ENCODE measurements at regions not wholly inside any gene's neighbourhood (a gene's known extent, or its start where the extent isn't known, plus 50 kb on each side); places are given as distances from the start of the nearest gene placed in this dataset.
"Not testable (repeated sequence)": the region's sequence is repeated elsewhere in the genome, so short reads cannot be mapped to it uniquely, and the experiment has no call there.

DNA sequence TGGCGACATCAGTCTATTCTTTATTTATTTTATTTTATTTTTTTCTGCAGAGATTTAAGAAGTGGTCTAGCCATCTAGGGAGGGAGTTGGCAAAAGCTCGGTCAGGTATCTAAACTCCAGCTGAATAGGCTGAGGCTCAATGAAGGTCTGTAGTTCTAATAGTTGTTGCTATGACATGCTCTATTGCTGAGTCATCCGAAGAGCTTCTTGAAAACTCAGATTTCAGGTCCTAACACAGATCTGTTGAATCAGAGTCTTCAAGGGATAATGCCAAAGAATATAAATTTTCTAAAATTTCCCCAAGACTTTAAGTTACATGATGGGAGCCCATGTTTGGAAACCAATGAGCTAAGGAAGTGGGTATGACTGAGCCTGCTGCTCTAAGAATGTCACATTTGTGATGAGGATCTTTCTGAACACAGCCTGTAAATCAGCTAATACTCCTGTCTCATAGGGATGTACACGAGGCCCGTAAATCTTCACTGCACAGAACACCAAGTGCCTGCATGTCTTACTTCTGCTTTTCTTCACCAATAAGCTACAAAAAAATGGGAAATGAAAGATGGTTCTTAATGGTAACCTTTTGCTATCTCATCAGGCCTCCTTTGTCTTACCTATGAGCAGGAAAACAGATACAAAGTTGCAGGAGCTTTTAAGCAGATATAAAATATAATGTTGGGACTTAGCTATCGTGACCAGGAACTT is 901.4 kb upstream of the API5 start:
- no peak overlapping the region for H3K27ac ChIP-seq
- H3K9me3 ChIP-seq = no peaks in the 10 kb centered on the region
- no peak overlapping the region for H3K4me3 ChIP-seq
- intact Hi-C loops (cut with DNase I; ENCODE audit: low total_unique reads) = no loop called here
- H3K36me3 ChIP-seq = no peaks in the 10 kb centered on the region
- TF ChIP-seq, protein P1, sequence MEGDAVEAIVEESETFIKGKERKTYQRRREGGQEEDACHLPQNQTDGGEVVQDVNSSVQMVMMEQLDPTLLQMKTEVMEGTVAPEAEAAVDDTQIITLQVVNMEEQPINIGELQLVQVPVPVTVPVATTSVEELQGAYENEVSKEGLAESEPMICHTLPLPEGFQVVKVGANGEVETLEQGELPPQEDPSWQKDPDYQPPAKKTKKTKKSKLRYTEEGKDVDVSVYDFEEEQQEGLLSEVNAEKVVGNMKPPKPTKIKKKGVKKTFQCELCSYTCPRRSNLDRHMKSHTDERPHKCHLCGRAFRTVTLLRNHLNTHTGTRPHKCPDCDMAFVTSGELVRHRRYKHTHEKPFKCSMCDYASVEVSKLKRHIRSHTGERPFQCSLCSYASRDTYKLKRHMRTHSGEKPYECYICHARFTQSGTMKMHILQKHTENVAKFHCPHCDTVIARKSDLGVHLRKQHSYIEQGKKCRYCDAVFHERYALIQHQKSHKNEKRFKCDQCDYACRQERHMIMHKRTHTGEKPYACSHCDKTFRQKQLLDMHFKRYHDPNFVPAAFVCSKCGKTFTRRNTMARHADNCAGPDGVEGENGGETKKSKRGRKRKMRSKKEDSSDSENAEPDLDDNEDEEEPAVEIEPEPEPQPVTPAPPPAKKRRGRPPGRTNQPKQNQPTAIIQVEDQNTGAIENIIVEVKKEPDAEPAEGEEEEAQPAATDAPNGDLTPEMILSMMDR (IDR thresholded peaks at IDR 0.05) = no peak
- no peaks in the 10 kb centered on the region for H3K27me3 ChIP-seq
- H3K4me1 ChIP-seq = no peaks in the 10 kb centered on the region
- DNase-seq = no peak

DNA sequence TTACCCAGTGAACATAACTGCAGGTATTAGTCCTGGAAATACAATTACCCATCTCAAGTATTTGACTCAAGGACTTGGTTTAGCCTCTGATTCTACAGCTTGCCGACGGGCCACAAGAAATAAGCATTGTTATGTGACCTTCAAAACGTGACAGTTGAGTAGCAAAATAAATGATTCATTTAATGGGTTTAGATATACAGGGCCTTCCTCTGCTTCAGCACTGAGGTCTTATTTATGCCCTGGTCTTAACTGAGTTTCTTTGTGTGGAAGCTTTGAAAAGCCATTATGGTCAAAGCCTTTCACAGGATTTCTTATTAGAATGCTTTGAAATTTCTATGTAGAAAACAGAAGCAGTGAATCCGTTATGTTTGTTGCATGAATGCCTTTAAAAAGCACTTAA is 899.2 kb upstream of the API5 start:
- Histone ChIP-seq H3K36me3 (no peaks in the 10 kb centered on the region), H3K27me3 (no peaks in the 10 kb centered on the region), H3K27ac (no peak overlapping the region), H3K4me1 (no peaks in the 10 kb centered on the region), H3K4me3 (no peak overlapping the region), H3K9me3 (no peaks in the 10 kb centered on the region)
- DNase-seq = no peak
- intact Hi-C loops (cut with DNase I; ENCODE audit: low total_unique reads) = no loop called here
- TF ChIP-seq, protein P1 (IDR thresholded peaks at IDR 0.05) = no peak

DNA sequence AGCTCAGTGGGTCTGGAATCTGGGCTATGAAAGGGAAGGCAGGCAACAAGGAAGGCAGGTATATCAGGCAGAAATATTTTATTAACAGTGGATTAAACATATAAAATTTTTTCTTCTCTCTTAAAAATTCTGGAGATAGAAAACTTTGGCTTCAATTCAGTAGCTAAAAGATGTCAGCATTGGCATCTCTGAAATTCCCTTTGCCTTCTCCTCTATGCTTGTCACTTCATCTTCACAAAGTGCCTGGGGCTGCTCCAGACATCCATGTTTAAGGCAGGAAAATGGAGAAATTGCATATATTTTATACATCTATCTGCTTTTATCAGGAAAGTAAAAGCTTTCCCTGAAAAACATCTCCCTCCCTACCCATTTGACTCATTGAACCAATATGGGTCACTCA is 894.1 kb upstream of the API5 start:
- intact Hi-C loops (cut with DNase I; ENCODE audit: low total_unique reads) = no loop called here
- DNase-seq = no peak
- Histone ChIP-seq H3K27me3 (no peaks in the 10 kb centered on the region), H3K9me3 (no peaks in the 10 kb centered on the region), H3K4me3 (no peak overlapping the region), H3K4me1 (no peaks in the 10 kb centered on the region), H3K27ac (no peak overlapping the region), H3K36me3 (no peaks in the 10 kb centered on the region)
- TF ChIP-seq, protein P1 (IDR thresholded peaks at IDR 0.05) = no peak

DNA sequence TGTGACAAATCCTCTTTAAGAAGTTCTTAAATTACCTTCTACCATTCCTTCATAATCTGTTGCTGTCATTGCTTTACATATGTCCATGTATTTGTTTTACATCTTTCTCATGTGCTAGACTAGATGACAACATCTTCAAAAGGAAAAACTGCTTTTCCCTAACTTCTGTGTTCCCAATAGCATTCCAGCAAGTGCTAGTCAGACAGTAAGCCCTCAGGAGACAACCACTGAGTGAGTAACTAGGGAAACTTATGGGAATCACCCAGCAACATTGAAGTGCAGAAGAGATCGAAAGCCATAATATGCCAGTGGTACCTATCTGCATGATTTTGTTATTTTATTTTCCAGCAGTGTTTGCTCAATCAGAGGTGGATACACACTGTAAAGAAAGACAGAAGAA is 889.7 kb upstream of the API5 start:
- DNase-seq = no peak
- Histone ChIP-seq H3K27ac (no peak overlapping the region), H3K4me1 (no peaks in the 10 kb centered on the region), H3K9me3 (no peaks in the 10 kb centered on the region), H3K27me3 (no peaks in the 10 kb centered on the region), H3K36me3 (no peaks in the 10 kb centered on the region), H3K4me3 (no peak overlapping the region)
- intact Hi-C loops (cut with DNase I; ENCODE audit: low total_unique reads) = no loop called here
- TF ChIP-seq, protein P1 (IDR thresholded peaks at IDR 0.05) = no peak

DNA sequence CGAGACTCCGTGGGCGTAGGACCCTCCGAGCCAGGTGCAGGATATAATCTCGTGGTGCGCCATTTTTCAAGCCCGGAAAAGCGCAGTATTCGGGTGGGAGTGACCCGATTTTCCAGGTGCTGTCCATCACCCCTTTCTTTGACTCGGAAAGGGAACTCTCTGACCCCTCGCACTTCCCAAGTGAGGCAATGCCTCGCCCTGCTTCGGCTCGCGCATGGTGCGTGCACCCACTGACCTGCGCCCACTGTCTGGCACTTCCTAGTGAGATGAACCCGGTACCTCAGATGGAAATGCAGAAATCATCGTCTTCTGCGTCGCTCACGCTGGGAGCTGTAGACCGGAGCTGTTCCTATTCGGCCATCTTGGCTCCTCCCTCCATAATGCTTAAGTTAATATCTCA is 876.9 kb upstream of the API5 start:
- H3K27ac ChIP-seq; H3K4me1 ChIP-seq; DNase-seq; intact Hi-C loops (cut with DNase I; ENCODE audit: low total_unique reads); H3K27me3 ChIP-seq; H3K36me3 ChIP-seq; H3K4me3 ChIP-seq; H3K9me3 ChIP-seq: not testable (repeated sequence)

DNA sequence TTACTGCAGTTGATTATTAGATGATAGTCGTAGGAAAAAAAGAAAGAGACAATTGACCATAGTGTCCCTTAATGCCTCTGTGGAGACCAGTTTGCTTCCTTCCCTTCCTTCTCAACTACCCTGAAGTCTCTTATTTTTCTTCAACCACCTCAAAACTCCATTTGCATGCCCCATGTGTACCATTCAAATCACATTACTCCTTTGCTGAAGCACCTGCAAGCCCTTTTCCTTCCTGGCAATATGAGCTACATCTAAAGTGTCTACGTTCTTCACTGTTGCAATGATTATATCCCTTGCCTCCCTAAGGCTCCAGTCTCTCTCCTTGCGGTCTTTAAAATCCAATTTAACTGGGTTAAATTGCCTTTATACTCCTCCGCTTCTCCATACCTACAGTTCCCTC is 867.4 kb upstream of the API5 start:
- intact Hi-C loops (cut with DNase I; ENCODE audit: low total_unique reads) = no loop called here
- Histone ChIP-seq H3K27ac (no peak overlapping the region), H3K4me3 (no peak overlapping the region), H3K4me1 (no peaks in the 10 kb centered on the region), H3K36me3 (no peaks in the 10 kb centered on the region), H3K9me3 (no peaks in the 10 kb centered on the region), H3K27me3 (no peaks in the 10 kb centered on the region)
- DNase-seq = no peak
- TF ChIP-seq, protein P1 (IDR thresholded peaks at IDR 0.05) = no peak

Measured in tibial artery (tissue), 4 donors.